H9 (cell line): ENCODE measurements at regions not wholly inside any gene's neighbourhood (a gene's known extent, or its start where the extent isn't known, plus 50 kb on each side); places are given as distances from the start of the nearest gene placed in this dataset.

Experiments
- DNase-seq: peaks from one replicate; pipeline ENCODE4 v3.0.0-alpha.2; 2017
- H2AFZ ChIP-seq: one replicate; pipeline ENCODE4 v1.6.1; 2013; ENCODE audit warnings: mild to moderate bottlenecking, low read length, control low read depth, moderate library complexity
- H2AK5ac ChIP-seq: 2 replicates; pipeline ENCODE4 v1.6.1; 2013; ENCODE audit warnings: low read length, control low read depth, mixed read lengths; ENCODE audit not compliant: insufficient read length
- H2BK120ac ChIP-seq: one replicate; pipeline ENCODE4 v1.6.1; 2013; ENCODE audit warnings: low read depth, mild to moderate bottlenecking, low read length, control low read depth, inconsistent platforms; ENCODE audit not compliant: poor library complexity, severe bottlenecking
- H2BK12ac ChIP-seq: 2 replicates; pipeline ENCODE4 v1.6.1; 2013; ENCODE audit warnings: low read length, control low read depth, mixed read lengths, low read depth; ENCODE audit not compliant: insufficient read length
- H2BK15ac ChIP-seq: 2 replicates; pipeline ENCODE4 v1.6.1; 2013; ENCODE audit warnings: low read depth, low read length, control low read depth
- H2BK20ac ChIP-seq: one replicate; pipeline ENCODE4 v1.6.1; 2013; ENCODE audit warnings: low read depth, mild to moderate bottlenecking, low read length, control low read depth, inconsistent platforms; ENCODE audit not compliant: poor library complexity, severe bottlenecking
- H2BK5ac ChIP-seq: 2 replicates; pipeline ENCODE4 v1.6.1; 2013; ENCODE audit warnings: low read length, control low read depth, mixed read lengths; ENCODE audit not compliant: insufficient read length
- H3K14ac ChIP-seq: 2 replicates; pipeline ENCODE4 v1.6.1; 2013; ENCODE audit warnings: low read length, control low read depth; ENCODE audit not compliant: insufficient read depth
- H3K18ac ChIP-seq: 2 replicates; pipeline ENCODE4 v1.6.1; 2013; ENCODE audit warnings: low read depth, mild to moderate bottlenecking, mixed read lengths, low read length, control low read depth; ENCODE audit not compliant: insufficient read length
- H3K23ac ChIP-seq: 2 replicates; pipeline ENCODE4 v1.6.1; 2013; ENCODE audit warnings: low read length, control low read depth, mixed read lengths, low read depth; ENCODE audit not compliant: insufficient read length
- H3K23me2 ChIP-seq: 2 replicates; pipeline ENCODE4 v1.6.1; 2013; ENCODE audit warnings: low read depth, mild to moderate bottlenecking, mixed read lengths, low read length, control low read depth; ENCODE audit not compliant: insufficient read length, poor library complexity, severe bottlenecking
- H3K27ac ChIP-seq: 2 replicates; pipeline ENCODE4 v1.5.1; 2013; ENCODE audit warnings: low read length, control low read depth, mixed read lengths, low read depth; ENCODE audit not compliant: insufficient read length
- H3K27me3 ChIP-seq: 2 replicates; pipeline ENCODE4 v1.6.1; 2013; ENCODE audit warnings: low read length, control low read depth, inconsistent platforms; ENCODE audit not compliant: insufficient read depth
- H3K4ac ChIP-seq: 2 replicates; pipeline ENCODE4 v1.6.1; 2013; ENCODE audit warnings: low read depth, mild to moderate bottlenecking, control low read depth, inconsistent platforms, low read length, moderate library complexity
- H3K4me1 ChIP-seq: 2 replicates; pipeline ENCODE4 v1.6.1; 2013; ENCODE audit warnings: low read length, control low read depth, inconsistent platforms; ENCODE audit not compliant: insufficient read depth
- H3K4me2 ChIP-seq: 2 replicates; pipeline ENCODE4 v1.6.1; 2013; ENCODE audit warnings: low read length, control low read depth, mixed read lengths; ENCODE audit not compliant: insufficient read length, insufficient read depth
- H3K56ac ChIP-seq: 2 replicates; pipeline ENCODE4 v1.6.1; 2013; ENCODE audit warnings: low read depth, mild to moderate bottlenecking, mixed read lengths, low read length, control low read depth; ENCODE audit not compliant: insufficient read length
- H3K79me1 ChIP-seq: 2 replicates; pipeline ENCODE4 v1.6.1; 2013; ENCODE audit warnings: low read depth, mild to moderate bottlenecking, moderate library complexity, low read length, control low read depth, inconsistent platforms; ENCODE audit not compliant: insufficient read depth, poor library complexity, severe bottlenecking
- H3K79me2 ChIP-seq: 2 replicates; pipeline ENCODE4 v1.6.1; 2013; ENCODE audit warnings: low read length, control low read depth, inconsistent platforms; ENCODE audit not compliant: insufficient read depth
- H3K9ac ChIP-seq: 2 replicates; pipeline ENCODE4 v1.6.1; 2013; ENCODE audit warnings: low read length, control low read depth, mixed read lengths; ENCODE audit not compliant: insufficient read length; ENCODE audit errors: extremely low read depth
- H3K9me3 ChIP-seq: one replicate; pipeline ENCODE4 v1.6.1; 2013; ENCODE audit warnings: low read depth, low read length, inconsistent platforms; ENCODE audit not compliant: control insufficient read depth
- H3T11ph ChIP-seq: one replicate; pipeline ENCODE4 v1.6.1; 2013; ENCODE audit warnings: mild to moderate bottlenecking, low read length, control low read depth, inconsistent platforms
- H4K20me1 ChIP-seq: one replicate; pipeline ENCODE4 v1.6.1; 2013; ENCODE audit not compliant: control insufficient read depth, insufficient read length, insufficient read depth
- H4K5ac ChIP-seq: 2 replicates; pipeline ENCODE4 v1.6.1; 2013; ENCODE audit warnings: low read depth, mild to moderate bottlenecking, mixed read lengths, low read length, control low read depth; ENCODE audit not compliant: insufficient read length
- H4K8ac ChIP-seq: replicated peaks from 2 replicates; pipeline ENCODE4 v1.6.1; 2013; ENCODE audit warnings: low read length, control low read depth, mixed read lengths, low read depth; ENCODE audit not compliant: insufficient read length
- H4K91ac ChIP-seq: 2 replicates; pipeline ENCODE4 v1.6.1; 2013; ENCODE audit warnings: low read depth, mild to moderate bottlenecking, moderate library complexity, mixed read lengths, low read length, control low read depth; ENCODE audit not compliant: insufficient read length
- H3K27ac Mint-ChIP-seq, 3 experiments: 2 replicates in 2 of 3; 3 replicates in 1 of 3; pipeline ENCODE4 v1.8.0; 2020 to 2021; ENCODE audit warnings: mixed read lengths in 3 of 3, mild to moderate bottlenecking in 1 of 3, moderate library complexity in 1 of 3
- H3K27me3 Mint-ChIP-seq: 2 replicates; pipeline ENCODE4 v1.8.0; 2021; ENCODE audit warnings: low read depth, mild to moderate bottlenecking, moderate library complexity, mixed read lengths
- H3K36me3 Mint-ChIP-seq, 3 experiments: 2 replicates in 2 of 3; 3 replicates in 1 of 3; pipeline ENCODE4 v1.8.0; 2020 to 2021; ENCODE audit warnings: low read depth in 3 of 3, mixed read lengths in 3 of 3; ENCODE audit not compliant: insufficient read depth in 1 of 3
- H3K4me1 Mint-ChIP-seq, 2 experiments: 2 replicates each; pipeline ENCODE4 v1.8.0; 2020; ENCODE audit warnings: mixed read lengths in 2 of 2
- H3K4me3 Mint-ChIP-seq, 2 experiments: 2 replicates in 1 of 2; 3 replicates in 1 of 2; pipeline ENCODE4 v1.8.0; 2020 to 2021; ENCODE audit warnings: mild to moderate bottlenecking in 2 of 2, mixed read lengths in 2 of 2, moderate library complexity in 1 of 2
- H3K9me3 Mint-ChIP-seq, 2 experiments: 2 replicates in 1 of 2; 3 replicates in 1 of 2; pipeline ENCODE4 v1.8.0; 2020; ENCODE audit warnings: mild to moderate bottlenecking in 2 of 2, mixed read lengths in 2 of 2, moderate library complexity in 1 of 2
- WGBS: extraction: QIAGEN DNeasy Blood & Tissue Kit; methylation state at CpG from one replicate; pipeline ENCODE4 v1.1.7; 2013; ENCODE audit warnings: missing lambda C conversion rate, low lambda C conversion rate, mixed read lengths; ENCODE audit not compliant: insufficient read length; ENCODE audit errors: extremely low coverage; 5-methylcytosine and 5-hydroxymethylcytosine counted together
- TF ChIP-seq, protein P1 (sequence below): fragments of 200-600 bp; sonication (generic); conservative IDR thresholded peaks from 3 replicates; pipeline ENCODE4 v1.8.0; 2021; ENCODE audit warnings: antibody characterized with exemption, mild to moderate bottlenecking

GRCh38 chr12:100699209-100699608, 95.4 kb upstream of the ANO4 start:
- H3K18ac ChIP-seq = no peak overlapping the region
- H2BK20ac ChIP-seq = no peak overlapping the region
- H3K79me1 ChIP-seq = no peaks in the 10 kb centered on the region
- no peak overlapping the region for H3K4ac ChIP-seq
- H2AK5ac ChIP-seq = no peak overlapping the region
- WGBS = no CpG with 5 or more reads among the region's 1 CpG
- H3K4me2 ChIP-seq = no peak overlapping the region
- no peak overlapping the region for H4K5ac ChIP-seq
- H3K56ac ChIP-seq = no peak overlapping the region
- Mint-ChIP-seq H3K27ac (no peak overlapping the region), H3K4me3 (no peak overlapping the region), H3K4me1 (peaks cover 6 to 10% of the 10 kb centered on the region in 2 experiments; a peak in 3 of 4 replicates), H3K27me3 (no peaks in the 10 kb centered on the region; the same call in 1 of the 2 replicates), H3K9me3 (no peaks in the 10 kb centered on the region; a peak in 2 of 5 replicates), H3K36me3 (no peaks in the 10 kb centered on the region)
- no peaks in the 10 kb centered on the region for H3K27me3 ChIP-seq
- H4K20me1 ChIP-seq = no peaks in the 10 kb centered on the region
- H3K79me2 ChIP-seq = no peaks in the 10 kb centered on the region
- no peak overlapping the region for H4K91ac ChIP-seq
- H3K23me2 ChIP-seq = no peaks in the 10 kb centered on the region
- no peaks in the 10 kb centered on the region for H3K4me1 ChIP-seq
- H3K9me3 ChIP-seq = no peaks in the 10 kb centered on the region
- no peak overlapping the region for H2BK120ac ChIP-seq
- no peak overlapping the region for H2BK15ac ChIP-seq
- H3K9ac ChIP-seq = no peak overlapping the region
- no peak overlapping the region for H2AFZ ChIP-seq
- no peak overlapping the region for H3T11ph ChIP-seq
- DNase-seq = no peak
- H4K8ac ChIP-seq = no peak overlapping the region
- no peak overlapping the region for H2BK5ac ChIP-seq
- H2BK12ac ChIP-seq = no peak overlapping the region
- H3K27ac ChIP-seq = no peak overlapping the region
- H3K14ac ChIP-seq = no peak overlapping the region
- TF ChIP-seq, protein P1, sequence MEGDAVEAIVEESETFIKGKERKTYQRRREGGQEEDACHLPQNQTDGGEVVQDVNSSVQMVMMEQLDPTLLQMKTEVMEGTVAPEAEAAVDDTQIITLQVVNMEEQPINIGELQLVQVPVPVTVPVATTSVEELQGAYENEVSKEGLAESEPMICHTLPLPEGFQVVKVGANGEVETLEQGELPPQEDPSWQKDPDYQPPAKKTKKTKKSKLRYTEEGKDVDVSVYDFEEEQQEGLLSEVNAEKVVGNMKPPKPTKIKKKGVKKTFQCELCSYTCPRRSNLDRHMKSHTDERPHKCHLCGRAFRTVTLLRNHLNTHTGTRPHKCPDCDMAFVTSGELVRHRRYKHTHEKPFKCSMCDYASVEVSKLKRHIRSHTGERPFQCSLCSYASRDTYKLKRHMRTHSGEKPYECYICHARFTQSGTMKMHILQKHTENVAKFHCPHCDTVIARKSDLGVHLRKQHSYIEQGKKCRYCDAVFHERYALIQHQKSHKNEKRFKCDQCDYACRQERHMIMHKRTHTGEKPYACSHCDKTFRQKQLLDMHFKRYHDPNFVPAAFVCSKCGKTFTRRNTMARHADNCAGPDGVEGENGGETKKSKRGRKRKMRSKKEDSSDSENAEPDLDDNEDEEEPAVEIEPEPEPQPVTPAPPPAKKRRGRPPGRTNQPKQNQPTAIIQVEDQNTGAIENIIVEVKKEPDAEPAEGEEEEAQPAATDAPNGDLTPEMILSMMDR = no peak
- H3K23ac ChIP-seq = no peak overlapping the region
